A673 (cell line): ENCODE measurements at regions not wholly inside any gene's neighbourhood (a gene's known extent, or its start where the extent isn't known, plus 50 kb on each side); places are given as distances from the start of the nearest gene placed in this dataset.

Experiments
- BruUV-seq: library from RNA; stranded (reverse); fragments of 400-500 nt; replicated peaks from 2 replicates; lab custom pipeline; 2021; lab: Mats Ljungman, UMichigan
- CTCF ChIA-PET: fragments of 300-600 bp; sonication (Branson Sonifier 250); formaldehyde crosslinking; loops from one replicate; lab custom pipeline; 2022; ENCODE audit warnings: antibody characterized with exemption; lab: Charles Lee
- POLR2A ChIA-PET: fragments of 300-600 bp; sonication (Branson Sonifier 250); formaldehyde crosslinking; loops from one replicate; lab custom pipeline; 2022; ENCODE audit warnings: antibody characterized with exemption; ENCODE audit not compliant: low non-redundant PET; lab: Charles Lee
- DNase-seq: peaks from one replicate; pipeline ENCODE4 v3.0.0-alpha.2; 2015; ENCODE audit warnings: low spot score
- H3K27ac ChIP-seq: fragments of 200-600 bp; sonication (generic); 2 replicates; pipeline ENCODE4 v1.5.1; 2016; ENCODE audit warnings: mixed run types, low read depth, mild to moderate bottlenecking, mixed read lengths, antibody characterized with exemption, low read length; ENCODE audit not compliant: poor library complexity, severe bottlenecking
- H3K27me3 ChIP-seq: fragments of 200-600 bp; sonication (generic); replicated peaks from 2 replicates; pipeline ENCODE4 v1.6.1; 2017; ENCODE audit warnings: mixed run types, low read depth, mild to moderate bottlenecking, mixed read lengths, antibody characterized with exemption, low read length; ENCODE audit not compliant: insufficient read depth, poor library complexity
- H3K36me3 ChIP-seq: fragments of 200-600 bp; sonication (generic); 2 replicates; pipeline ENCODE4 v1.6.1; 2016; ENCODE audit warnings: mixed run types, mild to moderate bottlenecking, mixed read lengths, antibody characterized with exemption, low read length; ENCODE audit not compliant: insufficient read depth, poor library complexity, severe bottlenecking
- H3K4me1 ChIP-seq: fragments of 200-600 bp; sonication (generic); 2 replicates; pipeline ENCODE4 v1.6.1; 2017; ENCODE audit warnings: mixed run types, mild to moderate bottlenecking, mixed read lengths, antibody characterized with exemption, low read length; ENCODE audit not compliant: insufficient read depth, poor library complexity, severe bottlenecking
- H3K4me3 ChIP-seq: fragments of 200-600 bp; sonication (generic); 2 replicates; pipeline ENCODE4 v1.5.1; 2016; ENCODE audit warnings: low read depth, mixed run types, mild to moderate bottlenecking, mixed read lengths, low read length; ENCODE audit not compliant: poor library complexity, severe bottlenecking
- H3K9me3 ChIP-seq: fragments of 200-600 bp; sonication (generic); 2 replicates; pipeline ENCODE4 v1.6.1; 2016; ENCODE audit warnings: mixed run types, low read depth, mild to moderate bottlenecking, mixed read lengths, antibody characterized with exemption, low read length; ENCODE audit not compliant: poor library complexity, severe bottlenecking
- EZH2 ChIP-seq: fragments of 200-600 bp; sonication (generic); IDR thresholded peaks from 2 replicates; pipeline ENCODE4 v1.6.1; 2017; ENCODE audit warnings: borderline replicate concordance, low read depth, mild to moderate bottlenecking, mixed read lengths, antibody characterized with exemption, low read length; ENCODE audit not compliant: poor library complexity, severe bottlenecking
- intact Hi-C: fragments of 100-400 bp; cut with micrococcal nuclease; formaldehyde crosslinking; loops from one replicate; pipeline ENCODE4 v1.10.0; 2022; ENCODE audit not compliant: unreplicated experiment
- TF ChIP-seq, protein P1 (sequence below): fragments of 300-800, 200-600 bp; sonication (generic); conservative IDR thresholded peaks from 2 replicates; pipeline ENCODE4 v1.5.1; 2017; ENCODE audit warnings: low read depth, mild to moderate bottlenecking, antibody characterized with exemption, low read length, moderate library complexity, mixed read lengths

DNA sequence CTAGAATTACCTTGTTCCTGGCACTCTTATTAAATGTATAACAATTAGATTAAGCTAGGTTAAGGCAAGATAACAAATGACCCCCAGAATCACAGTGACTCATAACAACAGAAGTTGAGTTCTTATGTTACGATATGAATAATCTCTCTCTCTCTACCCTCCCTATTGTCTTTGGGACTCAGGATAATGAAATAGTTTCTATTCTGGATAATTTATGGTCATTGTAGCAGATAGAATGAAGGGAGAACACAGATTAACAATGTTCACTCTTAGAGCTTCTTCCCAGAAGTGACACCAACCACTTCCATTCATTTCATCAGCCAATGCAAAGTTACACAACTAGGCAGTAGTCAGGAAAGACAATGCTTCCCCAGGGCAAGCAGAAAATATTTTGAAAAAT lies 334.5 kb downstream of the C11orf87 start:
- no TSS peak for BruUV-seq
- Histone ChIP-seq H3K4me1 (no peaks in the 10 kb centered on the region), H3K27me3 (no peaks in the 10 kb centered on the region), H3K27ac (no peak overlapping the region), H3K9me3 (no peaks in the 10 kb centered on the region), H3K4me3 (no peak overlapping the region), H3K36me3 (no peaks in the 10 kb centered on the region)
- DNase-seq: no peak
- TF ChIP-seq, protein P1, sequence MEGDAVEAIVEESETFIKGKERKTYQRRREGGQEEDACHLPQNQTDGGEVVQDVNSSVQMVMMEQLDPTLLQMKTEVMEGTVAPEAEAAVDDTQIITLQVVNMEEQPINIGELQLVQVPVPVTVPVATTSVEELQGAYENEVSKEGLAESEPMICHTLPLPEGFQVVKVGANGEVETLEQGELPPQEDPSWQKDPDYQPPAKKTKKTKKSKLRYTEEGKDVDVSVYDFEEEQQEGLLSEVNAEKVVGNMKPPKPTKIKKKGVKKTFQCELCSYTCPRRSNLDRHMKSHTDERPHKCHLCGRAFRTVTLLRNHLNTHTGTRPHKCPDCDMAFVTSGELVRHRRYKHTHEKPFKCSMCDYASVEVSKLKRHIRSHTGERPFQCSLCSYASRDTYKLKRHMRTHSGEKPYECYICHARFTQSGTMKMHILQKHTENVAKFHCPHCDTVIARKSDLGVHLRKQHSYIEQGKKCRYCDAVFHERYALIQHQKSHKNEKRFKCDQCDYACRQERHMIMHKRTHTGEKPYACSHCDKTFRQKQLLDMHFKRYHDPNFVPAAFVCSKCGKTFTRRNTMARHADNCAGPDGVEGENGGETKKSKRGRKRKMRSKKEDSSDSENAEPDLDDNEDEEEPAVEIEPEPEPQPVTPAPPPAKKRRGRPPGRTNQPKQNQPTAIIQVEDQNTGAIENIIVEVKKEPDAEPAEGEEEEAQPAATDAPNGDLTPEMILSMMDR: no peak
- TF ChIP-seq EZH2: no peak
- CTCF ChIA-PET: no interaction called here
- intact Hi-C loops: no loop called here
- POLR2A ChIA-PET: no interaction called here

DNA sequence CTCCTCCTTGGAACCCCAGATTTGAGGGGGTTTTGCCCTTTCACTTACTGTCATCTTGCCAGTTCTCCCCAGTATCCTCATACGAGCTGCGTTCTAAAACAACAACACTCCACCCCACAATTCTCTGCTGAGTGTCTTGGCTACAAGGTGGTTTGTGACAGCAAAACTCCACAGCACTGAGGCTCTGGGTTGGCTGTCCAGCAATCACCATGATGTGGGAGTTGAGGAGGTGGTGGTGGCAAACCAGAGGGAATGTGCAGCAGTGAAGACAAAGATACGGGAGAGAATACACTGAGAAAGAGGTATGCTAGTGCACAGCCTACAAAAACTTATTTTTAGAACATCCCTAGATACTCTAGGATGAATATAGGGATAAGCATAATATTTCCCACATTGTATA lies 335.0 kb downstream of the C11orf87 start:
- DNase-seq: no peak
- TF ChIP-seq EZH2: no peak
- TF ChIP-seq, protein P1: no peak
- ChIA-PET POLR2A (no interaction called here), CTCF (no interaction called here)
- Histone ChIP-seq H3K27me3 (no peaks in the 10 kb centered on the region), H3K9me3 (no peaks in the 10 kb centered on the region), H3K36me3 (no peaks in the 10 kb centered on the region), H3K4me3 (no peak overlapping the region), H3K27ac (no peak overlapping the region), H3K4me1 (no peaks in the 10 kb centered on the region)
- intact Hi-C loops: no loop called here
- no TSS peak for BruUV-seq

DNA sequence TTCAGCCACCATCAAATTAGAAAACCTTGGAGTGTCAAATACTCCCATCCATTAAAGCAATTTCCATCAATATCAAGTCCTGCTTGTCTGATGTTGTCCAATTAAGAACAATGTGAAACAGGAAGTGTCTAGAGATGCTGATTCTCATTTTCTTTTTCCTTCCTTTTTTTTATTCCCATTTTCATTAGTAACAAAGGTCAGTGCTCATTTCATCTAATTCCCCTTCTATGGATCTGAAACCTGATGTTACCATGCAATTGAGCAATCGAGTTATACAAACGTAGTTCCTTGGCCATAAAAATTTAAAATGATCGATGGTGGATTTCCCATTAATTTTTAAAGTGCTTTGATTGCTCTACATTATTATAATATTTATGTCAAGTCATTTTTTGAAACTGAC lies 330.6 kb upstream of the ZC3H12C start:
- ChIA-PET CTCF (no interaction called here), POLR2A (no interaction called here)
- Histone ChIP-seq H3K4me3 (no peak overlapping the region), H3K36me3 (no peaks in the 10 kb centered on the region), H3K9me3 (no peaks in the 10 kb centered on the region), H3K4me1 (no peaks in the 10 kb centered on the region), H3K27me3 (no peaks in the 10 kb centered on the region), H3K27ac (no peak overlapping the region)
- no TSS peak for BruUV-seq
- intact Hi-C loops: no loop called here
- TF ChIP-seq, protein P1: no peak
- DNase-seq: no peak
